HL-60 (cell line): ENCODE measurements at regions not wholly inside any gene's neighbourhood (a gene's known extent, or its start where the extent isn't known, plus 50 kb on each side); places are given as distances from the start of the nearest gene placed in this dataset.

ENCODE experiments used
- POLR2AphosphoS5 ChIP-seq: IDR thresholded peaks from 2 replicates; pipeline ENCODE4 v1.6.1; 2012; ENCODE audit warnings: low read depth
- TF ChIP-seq, protein P1 (sequence below): IDR thresholded peaks from one replicate; pipeline ENCODE4 v1.5.1; 2011; ENCODE audit warnings: low read length, control low read depth, inconsistent platforms; ENCODE audit not compliant: insufficient read depth

DNA sequence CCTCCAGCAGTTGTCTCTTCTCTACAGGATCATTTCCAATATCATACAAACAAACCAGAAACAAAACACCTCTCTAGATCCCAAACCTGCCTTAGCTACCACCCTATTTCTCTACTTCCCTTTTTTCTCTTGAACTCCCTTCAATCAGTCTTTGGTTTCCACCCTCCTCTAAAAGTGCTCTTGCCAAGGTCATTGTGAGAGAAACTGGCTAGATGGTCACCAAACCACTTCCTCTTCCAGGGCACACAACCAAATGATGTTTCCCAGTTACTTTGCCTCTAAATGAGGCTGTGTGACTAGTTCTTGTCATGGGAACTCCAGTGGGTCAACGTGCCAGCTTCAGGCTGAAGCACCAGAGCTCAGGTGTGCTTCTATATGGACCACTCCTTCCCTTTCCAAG lies 85.8 kb upstream of the ARMC2 start:
- TF ChIP-seq, protein P1, sequence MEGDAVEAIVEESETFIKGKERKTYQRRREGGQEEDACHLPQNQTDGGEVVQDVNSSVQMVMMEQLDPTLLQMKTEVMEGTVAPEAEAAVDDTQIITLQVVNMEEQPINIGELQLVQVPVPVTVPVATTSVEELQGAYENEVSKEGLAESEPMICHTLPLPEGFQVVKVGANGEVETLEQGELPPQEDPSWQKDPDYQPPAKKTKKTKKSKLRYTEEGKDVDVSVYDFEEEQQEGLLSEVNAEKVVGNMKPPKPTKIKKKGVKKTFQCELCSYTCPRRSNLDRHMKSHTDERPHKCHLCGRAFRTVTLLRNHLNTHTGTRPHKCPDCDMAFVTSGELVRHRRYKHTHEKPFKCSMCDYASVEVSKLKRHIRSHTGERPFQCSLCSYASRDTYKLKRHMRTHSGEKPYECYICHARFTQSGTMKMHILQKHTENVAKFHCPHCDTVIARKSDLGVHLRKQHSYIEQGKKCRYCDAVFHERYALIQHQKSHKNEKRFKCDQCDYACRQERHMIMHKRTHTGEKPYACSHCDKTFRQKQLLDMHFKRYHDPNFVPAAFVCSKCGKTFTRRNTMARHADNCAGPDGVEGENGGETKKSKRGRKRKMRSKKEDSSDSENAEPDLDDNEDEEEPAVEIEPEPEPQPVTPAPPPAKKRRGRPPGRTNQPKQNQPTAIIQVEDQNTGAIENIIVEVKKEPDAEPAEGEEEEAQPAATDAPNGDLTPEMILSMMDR: no peak
- no peak for TF ChIP-seq POLR2AphosphoS5
